Pons (tissue), 1 donor: ENCODE measurements at regions not wholly inside any gene's neighbourhood (a gene's known extent, or its start where the extent isn't known, plus 50 kb on each side); places are given as distances from the start of the nearest gene placed in this dataset.

Experiments used
- DNase-seq: peaks from one replicate; pipeline ENCODE4 v3.0.0-alpha.2; 2016; ENCODE audit warnings: low spot score

- DNase-seq = peak; percentile 22
Observed at GRCh38 chr9:118059484-118060278, 355.5 kb downstream of the TLR4 start.

GRCh38 chr9:118083161-118083560, 379.0 kb downstream of the TLR4 start:
- no peak for DNase-seq

GRCh38 chr9:118088090-118088489, 383.9 kb downstream of the TLR4 start:
- no peak for DNase-seq

GRCh38 chr9:118091226-118091625, 387.0 kb downstream of the TLR4 start:
- DNase-seq = no peak

- DNase-seq = peak; percentile 98
Observed at GRCh38 chr9:118091711-118092500, 387.7 kb downstream of the TLR4 start.

- DNase-seq = no peak
Observed at GRCh38 chr9:118094387-118094786, 390.2 kb downstream of the TLR4 start.

GRCh38 chr9:118100529-118101419, 396.6 kb downstream of the TLR4 start:
- DNase-seq = no peak

- DNase-seq = no peak
Observed at GRCh38 chr9:118104363-118104762, 400.2 kb downstream of the TLR4 start.

GRCh38 chr9:118108971-118109370, 404.8 kb downstream of the TLR4 start:
- no peak for DNase-seq

- no peak for DNase-seq
Observed at GRCh38 chr9:118109542-118109941, 405.3 kb downstream of the TLR4 start.

GRCh38 chr9:118121361-118121760, 417.2 kb downstream of the TLR4 start:
- no peak for DNase-seq

- DNase-seq = no peak
Observed at GRCh38 chr9:118128313-118128712, 424.1 kb downstream of the TLR4 start.

- no peak for DNase-seq
Observed at GRCh38 chr9:118129541-118129940, 425.3 kb downstream of the TLR4 start.

GRCh38 chr9:118148990-118149389, 444.8 kb downstream of the TLR4 start:
- no peak for DNase-seq

- DNase-seq = no peak
Observed at GRCh38 chr9:118156846-118157245, 452.6 kb downstream of the TLR4 start.

- no peak for DNase-seq
Observed at GRCh38 chr9:118162716-118163115, 458.5 kb downstream of the TLR4 start.

- no peak for DNase-seq
Observed at GRCh38 chr9:118163751-118164150, 459.5 kb downstream of the TLR4 start.

GRCh38 chr9:118165451-118165850, 461.2 kb downstream of the TLR4 start:
- no peak for DNase-seq

GRCh38 chr9:118170032-118170955, 466.1 kb downstream of the TLR4 start:
- DNase-seq = peak; percentile 90

- DNase-seq = no peak
Observed at GRCh38 chr9:118177241-118177640, 473.0 kb downstream of the TLR4 start.

GRCh38 chr9:118183576-118183975, 479.4 kb downstream of the TLR4 start:
- no peak for DNase-seq
